K562 (cell line): ENCODE measurements at regions not wholly inside any gene's neighbourhood (a gene's known extent, or its start where the extent isn't known, plus 50 kb on each side); places are given as distances from the start of the nearest gene placed in this dataset.

Experiments used
- ATAC-seq: fragments of 200-7000 bp; cut with Tn5 transposase; 3 replicates; pipeline ENCODE4 v1.9.1; 2020; ENCODE audit warnings: moderate library complexity
- BruUV-seq: library from RNA; stranded (reverse); fragments of 400-500 nt; replicated peaks from 2 replicates; lab custom pipeline; 2021; lab: Mats Ljungman, UMichigan
- CTCF ChIA-PET: fragments of 300-600 bp; formaldehyde crosslinking; extraction: SDS; loops from one replicate; lab custom pipeline; 2021; ENCODE audit warnings: low intra/inter-chr PET ratio; lab: Yijun Ruan, JAX
- POLR2A ChIA-PET: fragments of 300-600, 350-650 bp; sonication (Branson Sonifier 250); formaldehyde crosslinking; extraction: SDS; loops from one replicate; lab custom pipeline; 2021; ENCODE audit warnings: antibody characterized with exemption, inconsistent platforms; lab: Yijun Ruan, JAX
- DNase-seq, 4 experiments: peaks; one replicate each; pipeline versions ENCODE4 v3.0.0 to v3.0.0-alpha.2; 2011 to 2018; ENCODE audit warnings: low spot score in 3 of 4, mixed read lengths in 3 of 4; ENCODE audit errors: extremely low read depth in 1 of 4
- FAIRE-seq: peaks from 2 replicates; lab custom pipeline; 2011; peaks lifted over from hg19 to GRCh38; lab: Jason Lieb, UNC
- H2AFZ ChIP-seq: 2 replicates; pipeline ENCODE4 v1.6.0; 2011; ENCODE audit warnings: low read depth, low read length, control low read depth, inconsistent platforms
- H3K27ac ChIP-seq: fragments of 200-600 bp; 3 replicates; pipeline ENCODE4 v1.8.0; 2011; ENCODE audit warnings: low read depth, mild to moderate bottlenecking, control low read depth, inconsistent platforms, low read length, moderate library complexity, mixed read lengths; ENCODE audit errors: extremely low read depth
- H3K27me3 ChIP-seq, 2 experiments: fragments of 300-600 bp in 1 of 2; 2 replicates in 1 of 2; 3 replicates in 1 of 2; pipeline versions ENCODE4 v1.6.0 to v1.8.0; 2011; ENCODE audit warnings: inconsistent platforms in 2 of 2, low read length in 2 of 2, mild to moderate bottlenecking in 1 of 2, mixed read lengths in 1 of 2, moderate library complexity in 1 of 2; ENCODE audit not compliant: control insufficient read depth in 2 of 2, insufficient read depth in 2 of 2
- H3K36me3 ChIP-seq: fragments of 300-600 bp; 3 replicates; pipeline ENCODE4 v1.8.0; 2011; ENCODE audit warnings: mild to moderate bottlenecking, low read length, inconsistent platforms; ENCODE audit not compliant: control insufficient read depth, insufficient read depth
- H3K4me1 ChIP-seq, 2 experiments: fragments of 200-600 bp in 1 of 2; replicated peaks in 1 of 2; 2 replicates in 1 of 2; 3 replicates in 1 of 2; pipeline versions ENCODE4 v1.5.1 to v1.8.0; 2011; ENCODE audit warnings: inconsistent platforms in 2 of 2, low read length in 2 of 2, mild to moderate bottlenecking in 1 of 2, mixed read lengths in 1 of 2, moderate library complexity in 1 of 2; ENCODE audit not compliant: control insufficient read depth in 2 of 2, insufficient read depth in 2 of 2
- H3K4me2 ChIP-seq: 2 replicates; pipeline ENCODE4 v1.6.1; 2011; ENCODE audit warnings: low read length, control low read depth, inconsistent platforms, mixed read lengths; ENCODE audit not compliant: insufficient read depth
- H3K4me3 ChIP-seq: fragments of 200-600 bp; sonication (generic), shearing (Covaris generic); 2 replicates; pipeline ENCODE4 v1.5.1; 2016; ENCODE audit warnings: control low read depth, inconsistent platforms
- H3K79me2 ChIP-seq: fragments of 200-600 bp; 3 replicates; pipeline ENCODE4 v1.8.0; 2011; ENCODE audit warnings: low read length, inconsistent platforms; ENCODE audit not compliant: control insufficient read depth, insufficient read depth
- H3K9ac ChIP-seq, 2 experiments: 2 replicates each; pipeline versions ENCODE4 v1.6.0 to v1.6.1; 2011; ENCODE audit warnings: low read depth in 2 of 2, low read length in 2 of 2, control low read depth in 1 of 2, inconsistent platforms in 1 of 2, mild to moderate bottlenecking in 1 of 2, mixed read lengths in 1 of 2; ENCODE audit not compliant: insufficient read depth in 1 of 2
- H3K9me1 ChIP-seq: one replicate; pipeline ENCODE4 v1.6.0; 2011; ENCODE audit warnings: inconsistent platforms, mild to moderate bottlenecking, low read length, moderate library complexity; ENCODE audit not compliant: control insufficient read depth, insufficient read depth
- H3K9me3 ChIP-seq: replicated peaks from 2 replicates; pipeline ENCODE4 v1.5.1; 2011; ENCODE audit warnings: low read depth, low read length, inconsistent platforms; ENCODE audit not compliant: control insufficient read depth, insufficient read depth
- H4K20me1 ChIP-seq: replicated peaks from 2 replicates; pipeline ENCODE4 v1.6.1; 2011; ENCODE audit warnings: low read length, inconsistent platforms, mixed read lengths; ENCODE audit not compliant: control insufficient read depth, insufficient read depth
- WGBS: fragments of 100-300 bp; shearing (Covaris generic); methylation state at CpG from one replicate; pipeline ENCODE4 v1.1.6; 2016; ENCODE audit warnings: low coverage, mixed read lengths; ENCODE audit not compliant: insufficient coverage; ENCODE audit errors: missing lambda C conversion rate; 5-methylcytosine and 5-hydroxymethylcytosine counted together
- in situ Hi-C: fragments of 300-500 bp; cut with MboI; formaldehyde crosslinking; loops from 4 replicates; pipeline ENCODE4 v1.15.0; 2018; ENCODE audit warnings: inconsistent platforms, mixed read lengths
- intact Hi-C: fragments of 100-400 bp; cut with micrococcal nuclease; formaldehyde crosslinking; loops from 2 replicates; pipeline ENCODE4 v1.14.2; 2022
- TF ChIP-seq, protein P1 (sequence below): fragments of 250-450 bp; sonication (Bioruptor Pico); IDR thresholded peaks from 2 replicates; pipeline ENCODE4 v1.4.0; 2020; ENCODE audit warnings: mild to moderate bottlenecking, moderate library complexity
- TF ChIP-seq, protein P2 (sequence below): sonication (generic); formaldehyde crosslinking; IDR thresholded peaks from 2 replicates; pipeline ENCODE4 v1.8.1; 2023; ENCODE audit warnings: mild to moderate bottlenecking, missing genetic modification reagents, moderate library complexity

- POLR2A ChIA-PET = no interaction called here
- no peaks in the 10 kb centered on the region for H3K9me3 ChIP-seq
- H3K27me3 ChIP-seq = peaks cover 3 to 25% of the 10 kb centered on the region in 2 experiments; a peak in 2 of 5 replicates
- CTCF ChIA-PET = no interaction called here
- BruUV-seq = no TSS peak
- no peak overlapping the region for H3K9ac ChIP-seq
- intact Hi-C loops (loop anchor here (10.0 kb wide), 1 partner anchor 262 kb away; no protein-coding TSS in a partner anchor), in situ Hi-C loops (loop anchor here (10.0 kb wide), 1 partner anchor 892 kb away; no protein-coding TSS in a partner anchor)
- no peak overlapping the region for H2AFZ ChIP-seq
- FAIRE-seq (no peak), DNase-seq (no peak), ATAC-seq (no peak)
- no peak overlapping the region for H3K4me2 ChIP-seq
- H3K9me1 ChIP-seq = no peaks in the 10 kb centered on the region
- H3K79me2 ChIP-seq = no peaks in the 10 kb centered on the region
- WGBS = 0% methylated on average over 6 of the region's 6 CpGs
- 0 out of 2 replicates have a peak, but pooled peaks cover 5% of the 10 kb centered on the region for H4K20me1 ChIP-seq
- H3K4me3 ChIP-seq = no peak overlapping the region
- TF ChIP-seq, protein P1, sequence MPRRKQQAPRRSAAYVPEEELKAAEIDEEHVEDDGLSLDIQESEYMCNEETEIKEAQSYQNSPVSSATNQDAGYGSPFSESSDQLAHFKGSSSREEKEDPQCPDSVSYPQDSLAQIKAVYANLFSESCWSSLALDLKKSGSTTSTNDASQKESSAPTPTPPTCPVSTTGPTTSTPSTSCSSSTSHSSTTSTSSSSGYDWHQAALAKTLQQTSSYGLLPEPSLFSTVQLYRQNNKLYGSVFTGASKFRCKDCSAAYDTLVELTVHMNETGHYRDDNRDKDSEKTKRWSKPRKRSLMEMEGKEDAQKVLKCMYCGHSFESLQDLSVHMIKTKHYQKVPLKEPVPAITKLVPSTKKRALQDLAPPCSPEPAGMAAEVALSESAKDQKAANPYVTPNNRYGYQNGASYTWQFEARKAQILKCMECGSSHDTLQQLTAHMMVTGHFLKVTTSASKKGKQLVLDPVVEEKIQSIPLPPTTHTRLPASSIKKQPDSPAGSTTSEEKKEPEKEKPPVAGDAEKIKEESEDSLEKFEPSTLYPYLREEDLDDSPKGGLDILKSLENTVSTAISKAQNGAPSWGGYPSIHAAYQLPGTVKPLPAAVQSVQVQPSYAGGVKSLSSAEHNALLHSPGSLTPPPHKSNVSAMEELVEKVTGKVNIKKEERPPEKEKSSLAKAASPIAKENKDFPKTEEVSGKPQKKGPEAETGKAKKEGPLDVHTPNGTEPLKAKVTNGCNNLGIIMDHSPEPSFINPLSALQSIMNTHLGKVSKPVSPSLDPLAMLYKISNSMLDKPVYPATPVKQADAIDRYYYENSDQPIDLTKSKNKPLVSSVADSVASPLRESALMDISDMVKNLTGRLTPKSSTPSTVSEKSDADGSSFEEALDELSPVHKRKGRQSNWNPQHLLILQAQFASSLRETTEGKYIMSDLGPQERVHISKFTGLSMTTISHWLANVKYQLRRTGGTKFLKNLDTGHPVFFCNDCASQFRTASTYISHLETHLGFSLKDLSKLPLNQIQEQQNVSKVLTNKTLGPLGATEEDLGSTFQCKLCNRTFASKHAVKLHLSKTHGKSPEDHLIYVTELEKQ (CRISPR knock-in tag) = no peak
- TF ChIP-seq, protein P2, sequence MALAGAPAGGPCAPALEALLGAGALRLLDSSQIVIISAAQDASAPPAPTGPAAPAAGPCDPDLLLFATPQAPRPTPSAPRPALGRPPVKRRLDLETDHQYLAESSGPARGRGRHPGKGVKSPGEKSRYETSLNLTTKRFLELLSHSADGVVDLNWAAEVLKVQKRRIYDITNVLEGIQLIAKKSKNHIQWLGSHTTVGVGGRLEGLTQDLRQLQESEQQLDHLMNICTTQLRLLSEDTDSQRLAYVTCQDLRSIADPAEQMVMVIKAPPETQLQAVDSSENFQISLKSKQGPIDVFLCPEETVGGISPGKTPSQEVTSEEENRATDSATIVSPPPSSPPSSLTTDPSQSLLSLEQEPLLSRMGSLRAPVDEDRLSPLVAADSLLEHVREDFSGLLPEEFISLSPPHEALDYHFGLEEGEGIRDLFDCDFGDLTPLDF (CRISPR knock-in tag) = no peak
- TF ChIP-seq, all 486 proteins: peak for 0
- no peaks in the 10 kb centered on the region for H3K36me3 ChIP-seq
- H3K4me1 ChIP-seq = peaks cover 0 to 1% of the 10 kb centered on the region in 2 experiments; a peak in 1 of 5 replicates
- H3K27ac ChIP-seq = no peak overlapping the region
These were observed 76.6 kb downstream of the EMP1 start for GRCh38 chr12:13273097-13273496.
